ENCODE measurements at regions not wholly inside any gene's neighbourhood (a gene's known extent, or its start where the extent isn't known, plus 50 kb on each side); places are given as distances from the start of the nearest gene placed in this dataset.

- no peaks in the 10 kb centered on the region for H3K36me3 Mint-ChIP-seq (ENCODE audit: low read depth)
- H3K27ac Mint-ChIP-seq: no peak overlapping the region
- no peak for DNase-seq
- H3K27me3 Mint-ChIP-seq (ENCODE audit: low read depth, poor library complexity): peaks cover 9% of the 10 kb centered on the region
- peaks cover 18% of the 10 kb centered on the region for H3K9me3 Mint-ChIP-seq
- no peak overlapping the region for H3K4me3 Mint-ChIP-seq
- no peaks in the 10 kb centered on the region for H3K4me1 Mint-ChIP-seq
- no peak for TF ChIP-seq CTCF (IDR thresholded peaks at IDR 0.05)
Observed at GRCh38 chr7:117929237-117929636, 56.0 kb upstream of the CTTNBP2 start.

- DNase-seq: no peak
- Mint-ChIP-seq H3K4me3 (no peak overlapping the region), H3K36me3 (ENCODE audit: low read depth) (no peaks in the 10 kb centered on the region), H3K27ac (no peak overlapping the region), H3K9me3 (peaks cover 12% of the 10 kb centered on the region), H3K27me3 (ENCODE audit: low read depth, poor library complexity) (peaks cover 8% of the 10 kb centered on the region), H3K4me1 (no peaks in the 10 kb centered on the region)
- no peak for TF ChIP-seq CTCF (IDR thresholded peaks at IDR 0.05)
Observed at GRCh38 chr7:117931314-117931713, 58.1 kb upstream of the CTTNBP2 start.

GRCh38 chr7:117937049-117937752 lies 64.0 kb upstream of the CTTNBP2 start:
- DNase-seq: no peak
- Mint-ChIP-seq H3K9me3 (peaks cover 21% of the 10 kb centered on the region), H3K4me1 (peaks cover 15% of the 10 kb centered on the region)

GRCh38 chr7:117937753-117938483 lies 64.7 kb upstream of the CTTNBP2 start:
- Mint-ChIP-seq H3K4me1 (peaks cover 15% of the 10 kb centered on the region), H3K4me3 (no peak overlapping the region), H3K9me3 (peaks cover 27% of the 10 kb centered on the region), H3K27me3 (ENCODE audit: low read depth, poor library complexity) (peaks cover 4% of the 10 kb centered on the region), H3K36me3 (ENCODE audit: low read depth) (no peaks in the 10 kb centered on the region), H3K27ac (no peak overlapping the region)
- TF ChIP-seq CTCF (IDR thresholded peaks at IDR 0.05): no peak
- DNase-seq: no peak

More at GRCh38 chr7:117937049-117937752, 64.0 kb upstream of the CTTNBP2 start:
- TF ChIP-seq CTCF (IDR thresholded peaks at IDR 0.05): no peak
- Mint-ChIP-seq H3K4me3 (no peak overlapping the region), H3K36me3 (ENCODE audit: low read depth) (no peaks in the 10 kb centered on the region), H3K27ac (no peak overlapping the region), H3K27me3 (ENCODE audit: low read depth, poor library complexity) (peaks cover 4% of the 10 kb centered on the region)

GRCh38 chr7:117941138-117941810 lies 68.0 kb upstream of the CTTNBP2 start:
- H3K36me3 Mint-ChIP-seq (ENCODE audit: low read depth): no peaks in the 10 kb centered on the region
- no peak for DNase-seq
- H3K9me3 Mint-ChIP-seq: peaks cover 20% of the 10 kb centered on the region
- no peak overlapping the region for H3K27ac Mint-ChIP-seq
- TF ChIP-seq CTCF (IDR thresholded peaks at IDR 0.05): no peak
- no peak overlapping the region for H3K4me3 Mint-ChIP-seq
- H3K4me1 Mint-ChIP-seq: peaks cover 20% of the 10 kb centered on the region
- H3K27me3 Mint-ChIP-seq (ENCODE audit: low read depth, poor library complexity): no peaks in the 10 kb centered on the region
